ENCODE measurements at regions not wholly inside any gene's neighbourhood (a gene's known extent, or its start where the extent isn't known, plus 50 kb on each side); places are given as distances from the start of the nearest gene placed in this dataset.

- no peak for TF ChIP-seq CTCF (conservative IDR thresholded peaks at IDR 0.05)
- TF ChIP-seq ZFX (IDR thresholded peaks at IDR 0.05): no peak
These were observed 138.9 kb upstream of the CDK13 start for GRCh38 chr7:39811161-39811614.

Data from C4-2B (cell line).